Sigmoid colon (tissue), 4 donors: ENCODE measurements at regions not wholly inside any gene's neighbourhood (a gene's known extent, or its start where the extent isn't known, plus 50 kb on each side); places are given as distances from the start of the nearest gene placed in this dataset.

Experiments
- CTCF ChIP-seq, 4 experiments: fragments of 450-650 bp in 3 of 4; fragments of 200-600 bp in 1 of 4; IDR thresholded peaks; one replicate each; pipeline ENCODE4 v1.5.1; 2016 to 2019; ENCODE audit warnings: antibody characterized with exemption in 4 of 4, mild to moderate bottlenecking in 3 of 4, moderate library complexity in 2 of 4
- EP300 ChIP-seq, 4 donors: sonication (generic); formaldehyde crosslinking; IDR thresholded peaks; one replicate each; pipeline ENCODE4 v1.6.1; 2017; ENCODE audit warnings: antibody characterized with exemption in 4 of 4
- POLR2A ChIP-seq, 2 donors: fragments of 450-650 bp; IDR thresholded peaks; one replicate each; pipeline ENCODE4 v1.6.1; 2016; ENCODE audit warnings: antibody characterized with exemption in 2 of 2, mild to moderate bottlenecking in 2 of 2, moderate library complexity in 2 of 2

- TF ChIP-seq CTCF (IDR thresholded peaks at IDR 0.05): no peak
- no peak for TF ChIP-seq EP300 (IDR thresholded peaks at IDR 0.05)
- TF ChIP-seq POLR2A (IDR thresholded peaks at IDR 0.05): no peak
These were observed 208.3 kb downstream of the BCL11B start for GRCh38 chr14:99063620-99064225.
